Smooth muscle cell (in vitro differentiated cells): ENCODE measurements at regions not wholly inside any gene's neighbourhood (a gene's known extent, or its start where the extent isn't known, plus 50 kb on each side); places are given as distances from the start of the nearest gene placed in this dataset.

Experiments used
- DNase-seq: peaks from one replicate; lab custom pipeline; 2025; ENCODE audit not compliant: unreplicated experiment; lab: John Stamatoyannopoulos, UW
- H2AFZ ChIP-seq: fragments of 200-600 bp; sonication (generic); 2 replicates; pipeline ENCODE4 v1.6.0; 2016; ENCODE audit warnings: antibody characterized with exemption, low read depth, mild to moderate bottlenecking
- H3F3A ChIP-seq: fragments of 200-600 bp; sonication (generic); 2 replicates; pipeline ENCODE4 v1.6.0; 2017; ENCODE audit warnings: antibody characterized with exemption, low read depth
- H3K27ac ChIP-seq: fragments of 200-600 bp; sonication (generic); 2 replicates; pipeline ENCODE4 v1.5.1; 2016; ENCODE audit warnings: low read depth, mild to moderate bottlenecking
- H3K27me3 ChIP-seq: fragments of 200-600 bp; sonication (generic); 2 replicates; pipeline ENCODE4 v1.6.1; 2016; ENCODE audit warnings: low read depth, mild to moderate bottlenecking
- H3K36me3 ChIP-seq: fragments of 200-600 bp; sonication (generic); 2 replicates; pipeline ENCODE4 v1.5.1; 2016; ENCODE audit warnings: low read depth
- H3K4me1 ChIP-seq: fragments of 200-600 bp; sonication (generic); 2 replicates; pipeline ENCODE4 v1.5.1; 2016; ENCODE audit warnings: low read depth
- H3K4me2 ChIP-seq: fragments of 200-600 bp; sonication (generic); 2 replicates; pipeline ENCODE4 v1.6.0; 2016; ENCODE audit warnings: mild to moderate bottlenecking
- H3K4me3 ChIP-seq: fragments of 200-600 bp; sonication (generic); 2 replicates; pipeline ENCODE4 v1.5.1; 2016; ENCODE audit warnings: mild to moderate bottlenecking
- H3K79me2 ChIP-seq: fragments of 200-600 bp; sonication (generic); 2 replicates; pipeline ENCODE4 v1.6.0; 2016; ENCODE audit warnings: low read depth, mild to moderate bottlenecking
- H3K9ac ChIP-seq: fragments of 200-600 bp; sonication (generic); 2 replicates; pipeline ENCODE4 v1.6.0; 2016; ENCODE audit warnings: low read depth
- H3K9me3 ChIP-seq: fragments of 200-600 bp; sonication (generic); replicated peaks from 2 replicates; pipeline ENCODE4 v1.5.1; 2016; ENCODE audit warnings: low read depth
- H4K20me1 ChIP-seq: fragments of 200-600 bp; sonication (generic); 2 replicates; pipeline ENCODE4 v1.6.0; 2016; ENCODE audit warnings: low read depth
- CTCF ChIP-seq: fragments of 200-600 bp; sonication (generic); IDR thresholded peaks from 2 replicates; pipeline ENCODE4 v1.5.1; 2017; ENCODE audit warnings: borderline replicate concordance, mild to moderate bottlenecking, antibody characterized with exemption; ENCODE audit not compliant: insufficient read depth, poor library complexity, severe bottlenecking
- WGBS: methylation state at CpG from one replicate; pipeline ENCODE4 v1.1.7; 2016; ENCODE audit warnings: low lambda C conversion rate; 5-methylcytosine and 5-hydroxymethylcytosine counted together

- Histone ChIP-seq H3K9me3 (no peaks in the 10 kb centered on the region), H3K9ac (no peak overlapping the region), H3K4me2 (no peak overlapping the region), H3F3A (no peaks in the 10 kb centered on the region), H3K36me3 (no peaks in the 10 kb centered on the region), H3K27me3 (no peaks in the 10 kb centered on the region), H3K27ac (no peak overlapping the region), H3K79me2 (no peaks in the 10 kb centered on the region), H3K4me3 (no peak overlapping the region), H2AFZ (no peak overlapping the region), H3K4me1 (no peaks in the 10 kb centered on the region), H4K20me1 (no peaks in the 10 kb centered on the region)
- 79% methylated on average over 5 of the region's 5 CpGs for WGBS
- DNase-seq, result no peak
- no peak for TF ChIP-seq CTCF
Measured at GRCh38 chr16:52834736-52835465, 217.8 kb downstream of the CHD9NB start.

- Histone ChIP-seq H2AFZ (no peak overlapping the region), H3K4me3 (no peak overlapping the region), H3K27ac (no peak overlapping the region), H4K20me1 (no peaks in the 10 kb centered on the region), H3K4me2 (no peak overlapping the region), H3K27me3 (peaks cover 8% of the 10 kb centered on the region), H3K9ac (no peak overlapping the region), H3K9me3 (no peaks in the 10 kb centered on the region), H3F3A (no peaks in the 10 kb centered on the region), H3K79me2 (no peaks in the 10 kb centered on the region), H3K4me1 (no peaks in the 10 kb centered on the region), H3K36me3 (no peaks in the 10 kb centered on the region)
- 87% methylated on average over 2 of the region's 2 CpGs for WGBS
- DNase-seq, result no peak
- no peak for TF ChIP-seq CTCF
Measured at GRCh38 chr16:52832771-52833170, 219.9 kb downstream of the CHD9NB start.

- DNase-seq, result no peak
- no peak overlapping the region for H3K4me3 ChIP-seq
- no peak overlapping the region for H3K27ac ChIP-seq
- 76% methylated on average over 4 of the region's 4 CpGs for WGBS
- TF ChIP-seq CTCF, result no peak
- no peaks in the 10 kb centered on the region for H3K79me2 ChIP-seq
- peaks cover 11% of the 10 kb centered on the region for H3K27me3 ChIP-seq
- no peaks in the 10 kb centered on the region for H3K4me1 ChIP-seq
- no peaks in the 10 kb centered on the region for H3K36me3 ChIP-seq
- H3K4me2 ChIP-seq, result no peak overlapping the region
- H2AFZ ChIP-seq, result no peak overlapping the region
- H3F3A ChIP-seq, result no peaks in the 10 kb centered on the region
- no peak overlapping the region for H3K9ac ChIP-seq
- H3K9me3 ChIP-seq, result no peaks in the 10 kb centered on the region
- H4K20me1 ChIP-seq, result no peaks in the 10 kb centered on the region
Measured at GRCh38 chr16:52827456-52827855, 225.2 kb downstream of the CHD9NB start.

GRCh38 chr16:52825892-52826291 lies 226.8 kb downstream of the CHD9NB start:
- no peak overlapping the region for H2AFZ ChIP-seq
- no peaks in the 10 kb centered on the region for H3F3A ChIP-seq
- no peak overlapping the region for H3K4me3 ChIP-seq
- H4K20me1 ChIP-seq, result no peaks in the 10 kb centered on the region
- no peak overlapping the region for H3K4me2 ChIP-seq
- WGBS, result 88% methylated on average over 5 of the region's 5 CpGs
- no peak overlapping the region for H3K9ac ChIP-seq
- DNase-seq, result no peak
- H3K36me3 ChIP-seq, result no peaks in the 10 kb centered on the region
- H3K27ac ChIP-seq, result no peak overlapping the region
- TF ChIP-seq CTCF, result no peak
- no peaks in the 10 kb centered on the region for H3K9me3 ChIP-seq
- H3K79me2 ChIP-seq, result no peaks in the 10 kb centered on the region
- H3K27me3 ChIP-seq, result peaks cover 13% of the 10 kb centered on the region
- no peaks in the 10 kb centered on the region for H3K4me1 ChIP-seq
